NCI-H187 treated with DMSO at 0.1 percent for 48 hours (cell line): ENCODE measurements at regions not wholly inside any gene's neighbourhood (a gene's known extent, or its start where the extent isn't known, plus 50 kb on each side); places are given as distances from the start of the nearest gene placed in this dataset.
"Not testable (repeated sequence)": the region's sequence is repeated elsewhere in the genome, so short reads cannot be mapped to it uniquely, and the experiment has no call there.

Experiments
- DNase-seq: peaks from one replicate; lab custom pipeline; 2025; lab: John Stamatoyannopoulos, UW

DNA sequence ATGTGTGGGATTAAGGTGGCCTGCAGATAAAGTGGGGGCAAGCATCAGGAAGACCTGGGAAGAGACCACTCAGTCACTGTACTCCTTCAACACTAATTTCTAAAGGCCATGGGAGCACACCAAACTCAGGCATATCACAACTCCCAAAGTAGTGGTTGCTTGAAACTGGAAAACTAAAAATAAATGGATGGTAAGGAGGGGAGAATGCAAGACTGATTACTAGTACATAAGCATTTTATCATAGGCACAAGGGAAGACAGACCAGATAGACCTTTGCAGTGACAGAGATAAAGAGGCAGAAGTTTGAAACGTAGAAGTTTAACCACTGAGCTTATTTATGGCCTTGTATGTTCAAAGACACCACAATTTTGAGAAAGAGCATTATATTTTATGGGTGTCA lies 1098.1 kb upstream of the CELF4 start:
- no peak for DNase-seq

DNA sequence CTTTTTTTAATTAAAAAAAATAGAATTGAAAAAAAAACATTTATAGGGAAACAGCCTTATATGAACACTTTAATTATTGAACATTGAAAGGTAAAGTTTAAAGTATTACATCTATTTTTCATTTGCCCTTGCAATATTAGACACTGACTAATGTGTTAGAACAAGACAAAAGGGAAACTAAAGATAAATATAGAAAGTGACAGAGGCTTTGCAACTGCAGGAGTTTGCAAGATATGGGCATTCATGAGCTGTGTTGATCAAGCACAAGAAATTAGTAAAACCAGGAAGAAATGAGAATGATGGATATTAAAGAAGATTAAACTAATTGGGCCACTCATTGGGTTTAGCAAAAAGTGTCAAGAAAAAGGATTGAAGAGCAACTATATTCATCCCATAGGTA lies 1097.7 kb upstream of the CELF4 start:
- DNase-seq: no peak

DNA sequence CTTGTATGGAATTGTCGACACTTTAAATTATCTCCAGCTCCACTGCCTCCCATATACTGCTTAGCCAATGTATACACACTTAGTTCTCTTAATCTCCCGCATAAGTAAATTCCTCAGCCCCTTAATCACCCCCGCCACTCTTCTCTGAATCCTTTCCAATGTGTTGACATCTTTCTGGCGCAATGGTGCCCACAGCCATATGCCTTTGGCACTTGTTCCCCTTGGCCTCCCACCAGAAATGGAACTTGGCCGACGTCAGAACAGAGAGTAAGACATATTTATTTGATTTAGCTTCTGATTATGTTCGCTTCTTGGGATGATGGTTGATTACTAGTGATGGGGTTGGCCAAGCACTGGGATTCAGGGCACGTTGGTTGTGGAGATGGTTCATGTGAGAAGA lies 1089.3 kb upstream of the CELF4 start:
- DNase-seq: no peak

- no peak for DNase-seq
Measured at GRCh38 chr18:38651736-38652135, 1086.1 kb upstream of the CELF4 start.

GRCh38 chr18:38648179-38648578 lies 1082.6 kb upstream of the CELF4 start:
- DNase-seq: no peak

- no peak for DNase-seq
Measured at GRCh38 chr18:38646296-38646695, 1080.7 kb upstream of the CELF4 start.

GRCh38 chr18:38644875-38645641 lies 1079.5 kb upstream of the CELF4 start:
- no peak for DNase-seq

- DNase-seq: no peak
Measured at GRCh38 chr18:38642711-38643110, 1077.1 kb upstream of the CELF4 start.

GRCh38 chr18:38639700-38640099 lies 1074.1 kb upstream of the CELF4 start:
- not testable (repeated sequence) for DNase-seq

DNA sequence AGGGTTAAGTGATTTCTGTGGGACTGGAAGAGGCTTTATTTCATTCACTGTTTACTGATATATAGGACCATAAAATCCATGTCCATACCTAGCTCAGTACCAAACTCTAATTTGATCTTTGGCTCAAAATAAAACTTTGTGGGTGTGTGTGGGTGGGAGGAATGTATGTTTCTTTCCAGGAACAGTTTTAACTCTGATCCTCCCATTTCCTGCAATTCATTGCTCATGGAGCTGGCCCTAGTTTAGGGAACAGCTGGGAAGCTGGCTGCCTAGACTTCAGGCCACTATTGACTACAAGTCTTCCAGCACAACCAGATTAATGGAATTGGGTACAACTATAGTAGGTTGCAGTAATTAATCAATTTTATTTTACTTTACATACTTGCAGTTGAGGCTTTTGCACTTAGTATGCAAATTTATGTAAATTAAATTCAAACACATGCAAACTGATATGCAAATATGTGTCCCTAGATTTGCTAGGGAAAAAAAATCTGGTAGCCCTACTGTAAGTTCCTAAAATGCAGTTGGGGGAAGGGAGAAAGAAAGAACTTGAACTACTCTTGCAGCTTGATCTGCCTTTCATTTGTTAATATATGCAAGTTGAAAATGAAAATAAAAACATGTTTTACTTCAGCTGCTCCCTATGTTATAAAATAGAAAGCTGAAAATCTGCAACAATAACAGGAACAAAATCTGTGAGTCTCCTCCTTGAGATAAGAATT lies 1070.3 kb upstream of the CELF4 start:
- no peak for DNase-seq

DNA sequence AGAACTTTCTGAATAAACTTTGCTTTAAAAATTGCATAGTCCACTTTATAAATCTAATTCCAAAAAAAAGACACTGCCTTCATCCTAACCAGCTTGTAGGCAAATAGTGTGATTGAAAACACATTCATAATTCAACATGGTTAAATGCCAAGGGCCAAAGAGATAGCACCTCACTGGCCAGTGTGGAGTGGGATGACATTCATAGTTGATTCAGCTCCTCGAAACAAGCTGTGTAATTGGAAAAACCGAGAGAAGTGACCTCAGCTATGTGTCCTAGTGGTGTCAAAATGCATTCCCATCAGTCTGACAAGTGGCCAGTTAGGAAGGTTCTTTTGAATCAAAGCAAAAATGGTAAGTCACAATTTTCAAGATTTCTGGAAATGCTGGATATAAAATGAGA lies 1068.5 kb upstream of the CELF4 start:
- no peak for DNase-seq

GRCh38 chr18:38633333-38633732 lies 1067.7 kb upstream of the CELF4 start:
- DNase-seq: no peak

DNA sequence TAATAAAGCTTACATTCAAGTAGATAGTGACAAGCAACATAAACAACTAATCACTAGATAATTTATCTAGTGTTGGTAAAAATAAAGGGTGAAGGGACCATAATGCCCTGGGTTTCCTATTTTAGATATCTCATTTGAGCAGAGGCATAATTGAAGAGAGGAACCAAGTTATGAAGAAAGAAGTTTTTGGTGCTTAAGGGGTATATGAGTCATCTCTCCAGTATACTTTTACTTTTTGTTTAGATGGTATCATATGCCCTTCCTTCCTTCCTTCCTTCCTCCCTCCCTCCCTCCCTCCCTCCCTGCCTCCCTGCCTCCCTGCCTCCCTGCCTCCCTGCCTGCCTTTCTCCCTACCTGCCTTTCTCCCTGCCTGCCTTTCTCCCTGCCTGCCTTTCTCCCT lies 1053.5 kb upstream of the CELF4 start:
- DNase-seq: no peak

- DNase-seq: no peak
Measured at GRCh38 chr18:38616306-38616705, 1050.7 kb upstream of the CELF4 start.

DNA sequence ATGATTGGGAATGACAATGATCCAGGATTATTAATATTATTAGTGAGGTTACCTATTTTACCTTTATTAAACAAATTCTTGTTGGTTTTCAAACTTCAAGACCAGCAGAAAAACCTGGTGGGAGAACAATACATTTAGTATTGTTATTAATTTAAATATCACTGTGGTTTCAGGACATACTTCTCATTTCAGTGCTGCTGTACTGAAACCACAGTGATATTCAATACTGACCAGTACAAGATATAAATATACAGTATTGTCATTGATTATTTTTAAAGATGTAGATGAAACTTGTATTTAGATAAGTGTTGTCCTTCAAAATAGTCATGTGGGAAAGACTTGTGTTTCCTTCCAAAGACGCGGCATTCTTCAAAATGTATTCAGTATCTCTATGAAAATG lies 1047.3 kb upstream of the CELF4 start:
- DNase-seq: no peak

DNA sequence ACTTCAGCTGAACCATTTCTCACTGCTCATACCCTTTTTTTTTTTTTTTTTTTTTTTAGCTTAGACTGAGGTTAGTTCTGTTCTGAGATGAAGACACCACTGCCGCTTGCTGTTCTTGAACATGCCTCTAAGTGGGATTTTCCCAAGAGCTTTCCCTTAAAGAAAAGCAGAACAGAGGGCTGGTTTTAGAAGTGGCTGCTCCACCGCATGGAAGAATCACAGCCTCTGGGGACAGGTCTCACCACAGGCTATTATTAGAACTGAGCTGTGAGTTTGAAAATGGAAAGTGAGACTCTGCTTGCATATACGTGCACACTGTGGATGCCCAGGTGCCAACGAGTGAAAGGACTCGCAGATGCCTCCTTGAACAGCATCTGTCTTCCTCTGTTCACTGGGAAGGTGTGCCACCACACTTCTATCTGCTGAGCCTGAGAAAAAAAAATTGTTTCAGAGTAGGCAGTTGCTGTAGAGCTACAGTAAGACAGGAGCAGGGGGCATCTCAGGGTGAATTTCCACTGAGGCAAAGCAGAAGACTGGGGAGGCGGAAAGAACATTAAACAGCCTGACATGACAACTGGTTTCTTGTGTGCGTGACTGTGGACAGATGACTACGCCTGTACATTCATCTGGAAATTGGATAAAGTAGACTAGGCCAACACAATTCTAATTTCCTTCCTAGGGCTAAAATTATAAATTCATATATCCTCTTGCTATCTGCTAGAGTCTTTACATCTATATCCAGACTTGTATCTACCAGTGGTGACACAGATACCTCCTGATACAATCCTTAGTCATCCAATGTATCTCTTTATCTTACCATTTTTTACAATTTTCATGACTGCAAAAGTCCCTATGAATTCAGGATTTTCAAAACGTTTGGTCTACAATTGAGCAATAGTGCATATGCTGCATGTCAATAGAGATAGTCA lies 1045.7 kb upstream of the CELF4 start:
- DNase-seq: peak; percentile 49

DNA sequence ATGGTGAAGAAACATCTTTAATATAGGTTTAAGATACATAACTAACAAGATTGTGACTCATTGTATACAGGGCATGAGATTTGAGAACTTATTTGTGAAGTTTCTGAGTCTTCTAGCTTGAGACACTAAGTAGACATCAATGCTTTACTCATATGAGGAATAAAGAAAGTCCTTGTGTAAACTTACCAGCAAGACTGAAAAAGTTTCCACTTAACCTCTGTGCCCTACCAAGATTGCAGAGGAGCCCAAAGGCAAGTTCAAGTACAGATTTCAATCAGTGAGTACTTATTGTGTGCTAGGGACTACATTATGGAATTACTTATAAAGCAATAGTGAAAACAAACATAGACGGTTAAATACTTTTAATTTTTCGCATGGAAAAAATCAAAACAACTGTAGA lies 1041.2 kb upstream of the CELF4 start:
- no peak for DNase-seq

DNA sequence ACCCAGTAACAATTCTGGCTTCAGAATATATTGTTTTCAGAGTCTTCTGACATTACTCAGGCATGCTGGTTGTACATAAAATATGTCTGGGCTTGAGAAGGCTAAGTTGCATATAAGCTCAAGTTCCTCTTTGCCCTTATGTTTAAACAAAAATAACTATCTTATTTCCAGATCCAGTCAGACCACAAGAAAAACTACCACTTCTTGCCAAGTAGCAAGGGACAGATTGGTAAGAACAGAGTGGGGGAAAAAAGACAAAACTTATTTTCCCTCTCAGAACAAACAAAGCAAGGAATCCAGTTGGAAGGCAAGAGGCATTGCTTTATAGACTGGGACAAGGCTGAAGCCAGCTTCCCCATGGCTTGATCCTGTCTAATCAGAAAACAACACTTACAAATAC lies 1036.7 kb upstream of the CELF4 start:
- no peak for DNase-seq

DNA sequence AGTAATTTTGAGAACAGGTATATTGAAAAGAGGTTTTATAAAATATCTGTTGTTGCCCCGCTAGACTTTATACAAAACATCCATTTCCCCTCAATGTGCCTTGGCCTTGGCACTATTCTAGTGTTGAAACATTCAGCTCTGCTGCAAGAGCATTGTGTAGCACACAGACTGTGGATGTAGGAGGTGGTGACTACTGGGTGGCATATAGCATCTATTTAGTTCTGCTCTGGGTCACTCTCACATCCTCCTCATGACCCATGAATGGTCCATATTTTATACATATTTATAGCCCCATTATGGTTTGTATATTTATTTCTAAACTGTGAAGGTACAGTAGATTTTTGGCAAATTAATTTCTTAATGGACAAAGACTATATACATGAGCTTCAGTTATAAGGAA lies 1022.0 kb upstream of the CELF4 start:
- DNase-seq: no peak

DNA sequence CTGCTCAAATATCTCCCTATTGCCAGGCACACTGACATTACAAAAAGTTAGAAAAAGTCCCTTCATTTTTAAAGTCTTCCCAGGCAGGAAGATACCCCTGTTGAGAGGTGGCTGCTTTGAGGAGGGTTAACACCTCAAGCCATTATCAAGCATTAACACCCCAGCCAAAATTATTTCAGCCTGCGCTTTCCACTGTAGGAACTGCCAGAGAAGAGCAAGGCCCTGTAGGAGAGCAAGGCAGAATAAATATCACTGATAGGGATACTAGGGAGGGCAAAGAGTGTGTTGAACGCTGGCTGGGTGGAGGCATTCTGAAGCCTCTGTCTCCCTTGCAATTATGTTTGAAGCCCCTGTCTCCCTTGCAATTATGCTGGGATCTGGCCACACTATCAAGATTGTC lies 1020.7 kb upstream of the CELF4 start:
- DNase-seq: no peak

DNA sequence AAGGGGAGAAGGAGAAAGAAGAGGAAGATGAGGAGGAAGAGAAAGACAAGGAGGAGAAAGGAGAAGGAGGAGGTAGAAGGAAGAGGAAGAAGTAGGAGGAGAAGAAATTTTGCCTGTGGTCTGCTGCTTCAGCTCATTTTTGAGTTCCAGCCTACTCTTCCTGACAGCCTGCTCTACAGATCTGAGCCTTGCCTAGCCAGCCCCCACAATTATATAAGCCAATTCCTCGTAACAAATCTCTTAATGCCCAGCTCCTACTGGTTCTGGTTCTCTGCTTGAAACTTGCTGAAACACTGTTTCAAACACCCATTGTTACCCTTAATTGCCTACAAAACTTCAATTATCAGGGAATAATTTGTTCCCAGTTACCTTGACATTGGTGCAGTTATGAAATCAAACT lies 1014.2 kb upstream of the CELF4 start:
- no peak for DNase-seq

DNA sequence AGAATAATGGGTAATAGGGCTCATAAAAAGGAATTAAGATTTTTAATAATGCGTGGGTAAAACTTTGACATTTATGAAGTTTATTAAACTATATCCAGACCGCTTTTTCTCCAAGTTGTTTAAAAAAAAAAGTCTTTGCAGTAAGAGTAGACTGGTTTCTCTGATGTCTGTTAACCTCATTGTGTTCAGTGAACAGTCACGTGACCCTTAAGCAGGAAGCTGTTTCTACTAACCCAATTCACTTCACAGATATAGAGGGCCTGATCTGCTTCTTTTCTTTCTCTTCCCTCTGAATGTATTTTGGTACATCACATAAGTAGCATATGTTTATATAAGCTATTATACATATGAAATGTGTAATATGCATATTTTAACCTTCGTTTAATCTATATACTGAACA lies 1011.3 kb upstream of the CELF4 start:
- DNase-seq: no peak

- DNase-seq: no peak
Measured at GRCh38 chr18:38576349-38576748, 1010.8 kb upstream of the CELF4 start.
